ENCODE measurements at regions not wholly inside any gene's neighbourhood (a gene's known extent, or its start where the extent isn't known, plus 50 kb on each side); places are given as distances from the start of the nearest gene placed in this dataset.

- Histone ChIP-seq H3K79me1 (ENCODE audit: low read depth, low read length) (no peaks in the 10 kb centered on the region), H3K9me3 (replicated peaks in 1 of 2; ENCODE audit: control insufficient read depth in 2 of 2, insufficient read depth in 1 of 2, low read depth in 1 of 2, low read length in 2 of 2) (no peaks in the 10 kb centered on the region), H3K9ac (ENCODE audit: low read depth, low read length, poor library complexity) (no peak overlapping the region), H2BK15ac (ENCODE audit: low read length) (no peak overlapping the region), H3K27ac (replicated peaks; ENCODE audit: low read length) (no peak overlapping the region), H3K4me3 (ENCODE audit: low read length in 2 of 2) (no peak overlapping the region), H2AK5ac (ENCODE audit: low read depth, low read length) (no peak overlapping the region), H3K27me3 (ENCODE audit: control insufficient read depth in 3 of 3, insufficient read depth in 3 of 3, low read depth in 1 of 3, low read length in 3 of 3) (no peaks in the 10 kb centered on the region), H3K4ac (ENCODE audit: low read length) (no peak overlapping the region), H2AFZ (ENCODE audit: low read length) (no peak overlapping the region), H4K8ac (ENCODE audit: low read depth, low read length) (no peak overlapping the region), H3K4me1 (ENCODE audit: control insufficient read depth in 2 of 2, insufficient read depth in 1 of 2, low read depth in 1 of 2, low read length in 2 of 2) (peaks cover 0 to 4% of the 10 kb centered on the region in 2 donors), H3K23ac (ENCODE audit: low read depth, low read length, poor library complexity) (no peak overlapping the region), H2BK120ac (ENCODE audit: low read depth, low read length) (no peak overlapping the region), H2BK5ac (ENCODE audit: low read length) (no peak overlapping the region), H4K91ac (ENCODE audit: low read depth, low read length, poor library complexity) (no peak overlapping the region), H2BK12ac (ENCODE audit: low read length) (no peak overlapping the region), H3K18ac (ENCODE audit: low read length) (no peak overlapping the region), H3K36me3 (replicated peaks in 1 of 2; ENCODE audit: control insufficient read depth in 2 of 2, insufficient read depth in 2 of 2, low read length in 2 of 2) (no peaks in the 10 kb centered on the region), H3K14ac (ENCODE audit: low read length) (no peak overlapping the region), H3K4me2 (ENCODE audit: insufficient read depth, low read length, poor library complexity, severe bottlenecking) (no peak overlapping the region)
- no peak for DNase-seq (ENCODE audit: low spot score)
These were observed 263.6 kb upstream of the AZI2 start for GRCh38 chr3:28612232-28612631.

GRCh38 chr3:28613511-28614106, 265.0 kb upstream of the AZI2 start:
- Histone ChIP-seq H2AK5ac (ENCODE audit: low read depth, low read length) (no peak overlapping the region), H3K4ac (ENCODE audit: low read length) (no peak overlapping the region), H3K23ac (ENCODE audit: low read depth, low read length, poor library complexity) (no peak overlapping the region), H3K27me3 (ENCODE audit: control insufficient read depth in 3 of 3, insufficient read depth in 3 of 3, low read depth in 1 of 3, low read length in 3 of 3) (no peaks in the 10 kb centered on the region), H3K18ac (ENCODE audit: low read length) (no peak overlapping the region), H3K36me3 (replicated peaks in 1 of 2; ENCODE audit: control insufficient read depth in 2 of 2, insufficient read depth in 2 of 2, low read length in 2 of 2) (no peaks in the 10 kb centered on the region), H3K4me2 (ENCODE audit: insufficient read depth, low read length, poor library complexity, severe bottlenecking) (no peak overlapping the region), H2BK5ac (ENCODE audit: low read length) (no peak overlapping the region), H2BK12ac (ENCODE audit: low read length) (no peak overlapping the region), H3K9me3 (replicated peaks in 1 of 2; ENCODE audit: control insufficient read depth in 2 of 2, insufficient read depth in 1 of 2, low read depth in 1 of 2, low read length in 2 of 2) (no peaks in the 10 kb centered on the region), H3K27ac (replicated peaks; ENCODE audit: low read length) (no peak overlapping the region), H3K9ac (ENCODE audit: low read depth, low read length, poor library complexity) (no peak overlapping the region), H4K91ac (ENCODE audit: low read depth, low read length, poor library complexity) (no peak overlapping the region), H3K79me1 (ENCODE audit: low read depth, low read length) (no peaks in the 10 kb centered on the region), H3K4me1 (ENCODE audit: control insufficient read depth in 2 of 2, insufficient read depth in 1 of 2, low read depth in 1 of 2, low read length in 2 of 2) (peaks cover 0 to 4% of the 10 kb centered on the region in 2 donors), H2BK15ac (ENCODE audit: low read length) (no peak overlapping the region), H4K8ac (ENCODE audit: low read depth, low read length) (no peak overlapping the region), H3K14ac (ENCODE audit: low read length) (no peak overlapping the region), H2BK120ac (ENCODE audit: low read depth, low read length) (no peak overlapping the region), H3K4me3 (ENCODE audit: low read length in 2 of 2) (no peak overlapping the region), H2AFZ (ENCODE audit: low read length) (no peak overlapping the region)
- no CpG with 5 or more reads among the region's 6 CpGs for WGBS, 2 donors (ENCODE audit: extremely low coverage in 2 of 2, insufficient read length in 2 of 2, insufficient replicate concordance in 1 of 2)
- no peak for DNase-seq (ENCODE audit: low spot score)

- Histone ChIP-seq H3K27me3 (ENCODE audit: control insufficient read depth in 3 of 3, insufficient read depth in 3 of 3, low read depth in 1 of 3, low read length in 3 of 3) (no peaks in the 10 kb centered on the region), H3K9me3 (replicated peaks in 1 of 2; ENCODE audit: control insufficient read depth in 2 of 2, insufficient read depth in 1 of 2, low read depth in 1 of 2, low read length in 2 of 2) (no peaks in the 10 kb centered on the region), H3K9ac (ENCODE audit: low read depth, low read length, poor library complexity) (no peak overlapping the region), H2AK5ac (ENCODE audit: low read depth, low read length) (no peak overlapping the region), H3K4me2 (ENCODE audit: insufficient read depth, low read length, poor library complexity, severe bottlenecking) (no peak overlapping the region), H3K4me1 (ENCODE audit: control insufficient read depth in 2 of 2, insufficient read depth in 1 of 2, low read depth in 1 of 2, low read length in 2 of 2) (peaks cover 0 to 4% of the 10 kb centered on the region in 2 donors), H2BK12ac (ENCODE audit: low read length) (no peak overlapping the region), H2BK5ac (ENCODE audit: low read length) (no peak overlapping the region), H3K18ac (ENCODE audit: low read length) (no peak overlapping the region), H4K91ac (ENCODE audit: low read depth, low read length, poor library complexity) (no peak overlapping the region), H3K14ac (ENCODE audit: low read length) (no peak overlapping the region), H3K23ac (ENCODE audit: low read depth, low read length, poor library complexity) (no peak overlapping the region), H3K79me1 (ENCODE audit: low read depth, low read length) (no peaks in the 10 kb centered on the region), H4K8ac (ENCODE audit: low read depth, low read length) (no peak overlapping the region), H3K4me3 (ENCODE audit: low read length in 2 of 2) (no peak overlapping the region), H3K36me3 (replicated peaks in 1 of 2; ENCODE audit: control insufficient read depth in 2 of 2, insufficient read depth in 2 of 2, low read length in 2 of 2) (no peaks in the 10 kb centered on the region), H2AFZ (ENCODE audit: low read length) (no peak overlapping the region), H3K27ac (replicated peaks; ENCODE audit: low read length) (no peak overlapping the region), H2BK15ac (ENCODE audit: low read length) (no peak overlapping the region), H3K4ac (ENCODE audit: low read length) (no peak overlapping the region), H2BK120ac (ENCODE audit: low read depth, low read length) (no peak overlapping the region)
- no CpG with 5 or more reads among the region's 5 CpGs for WGBS, 2 donors (ENCODE audit: extremely low coverage in 2 of 2, insufficient read length in 2 of 2, insufficient replicate concordance in 1 of 2)
- no peak for DNase-seq (ENCODE audit: low spot score)
These were observed 266.4 kb upstream of the AZI2 start for GRCh38 chr3:28615071-28615470.

GRCh38 chr3:28615971-28616370, 267.3 kb upstream of the AZI2 start:
- WGBS, 2 donors (ENCODE audit: extremely low coverage in 2 of 2, insufficient read length in 2 of 2, insufficient replicate concordance in 1 of 2) = no CpG with 5 or more reads among the region's 2 CpGs
- no peak for DNase-seq (ENCODE audit: low spot score)
- H3K23ac ChIP-seq (ENCODE audit: low read depth, low read length, poor library complexity) = no peak overlapping the region
- no peak overlapping the region for H2BK120ac ChIP-seq (ENCODE audit: low read depth, low read length)
- H2BK5ac ChIP-seq (ENCODE audit: low read length) = no peak overlapping the region
- H2BK12ac ChIP-seq (ENCODE audit: low read length) = no peak overlapping the region
- no peaks in the 10 kb centered on the region for H3K9me3 ChIP-seq (replicated peaks in 1 of 2; ENCODE audit: control insufficient read depth in 2 of 2, insufficient read depth in 1 of 2, low read depth in 1 of 2, low read length in 2 of 2)
- H4K8ac ChIP-seq (ENCODE audit: low read depth, low read length) = no peak overlapping the region
- no peak overlapping the region for H2AFZ ChIP-seq (ENCODE audit: low read length)
- H4K91ac ChIP-seq (ENCODE audit: low read depth, low read length, poor library complexity) = no peak overlapping the region
- H3K4me3 ChIP-seq (ENCODE audit: low read length in 2 of 2) = no peak overlapping the region
- no peaks in the 10 kb centered on the region for H3K27me3 ChIP-seq (ENCODE audit: control insufficient read depth in 3 of 3, insufficient read depth in 3 of 3, low read depth in 1 of 3, low read length in 3 of 3)
- H3K4me2 ChIP-seq (ENCODE audit: insufficient read depth, low read length, poor library complexity, severe bottlenecking) = no peak overlapping the region
- H3K27ac ChIP-seq (replicated peaks; ENCODE audit: low read length) = no peak overlapping the region
- H3K9ac ChIP-seq (ENCODE audit: low read depth, low read length, poor library complexity) = no peak overlapping the region
- no peaks in the 10 kb centered on the region for H3K36me3 ChIP-seq (replicated peaks in 1 of 2; ENCODE audit: control insufficient read depth in 2 of 2, insufficient read depth in 2 of 2, low read length in 2 of 2)
- H2BK15ac ChIP-seq (ENCODE audit: low read length) = no peak overlapping the region
- H3K18ac ChIP-seq (ENCODE audit: low read length) = no peak overlapping the region
- H2AK5ac ChIP-seq (ENCODE audit: low read depth, low read length) = no peak overlapping the region
- no peak overlapping the region for H3K4ac ChIP-seq (ENCODE audit: low read length)
- peaks cover 0 to 4% of the 10 kb centered on the region in 2 donors for H3K4me1 ChIP-seq (ENCODE audit: control insufficient read depth in 2 of 2, insufficient read depth in 1 of 2, low read depth in 1 of 2, low read length in 2 of 2)
- no peaks in the 10 kb centered on the region for H3K79me1 ChIP-seq (ENCODE audit: low read depth, low read length)
- no peak overlapping the region for H3K14ac ChIP-seq (ENCODE audit: low read length)
